Ovary (tissue), 7 donors: ENCODE measurements at regions not wholly inside any gene's neighbourhood (a gene's known extent, or its start where the extent isn't known, plus 50 kb on each side); places are given as distances from the start of the nearest gene placed in this dataset.

Experiments
- DNase-seq, 5 donors: peaks; one replicate each; pipeline ENCODE4 v3.0.0-alpha.2; 2019 to 2020
- H3K27ac ChIP-seq, 2 donors: fragments of 200-600 bp; one replicate each; pipeline versions ENCODE4 v1.5.1 to v1.8.0; 2019 to 2022
- H3K27me3 ChIP-seq: fragments of 200-600 bp; one replicate; pipeline ENCODE4 v1.8.0; 2022
- H3K36me3 ChIP-seq: fragments of 200-600 bp; sonication (generic); one replicate; pipeline ENCODE4 v1.5.1; 2019
- H3K4me1 ChIP-seq: one replicate; pipeline ENCODE4 v1.8.1; 2013; ENCODE audit warnings: mild to moderate bottlenecking, moderate library complexity; ENCODE audit not compliant: insufficient read depth
- H3K4me3 ChIP-seq: fragments of 200-600 bp; sonication (generic); one replicate; pipeline ENCODE4 v1.5.1; 2017
- H3K9me3 ChIP-seq, 2 donors: fragments of 200-600 bp in 1 of 2; sonication (generic) in 1 of 2; one replicate each; pipeline versions ENCODE4 v1.5.1 to v1.8.1; 2013 to 2019; ENCODE audit warnings: mild to moderate bottlenecking in 1 of 2, moderate library complexity in 1 of 2
- CTCF ChIP-seq, 3 donors: fragments of 450-650 bp in 2 of 3; fragments of 200-600 bp in 1 of 3; IDR thresholded peaks; one replicate each; pipeline versions ENCODE4 v1.5.1 to v1.8.0; 2016 to 2022; ENCODE audit warnings: antibody characterized with exemption in 3 of 3, mild to moderate bottlenecking in 1 of 3
- EP300 ChIP-seq: sonication (generic); formaldehyde crosslinking; IDR thresholded peaks from one replicate; pipeline ENCODE4 v1.6.1; 2017; ENCODE audit warnings: antibody characterized with exemption
- POLR2A ChIP-seq: fragments of 450-650 bp; IDR thresholded peaks from one replicate; pipeline ENCODE4 v1.6.1; 2017; ENCODE audit warnings: antibody characterized with exemption, mild to moderate bottlenecking, moderate library complexity
- WGBS, 3 donors: extraction: QIAGEN DNeasy Blood & Tissue Kit in 1 of 3; methylation state at CpG; one replicate each; pipeline versions ENCODE4 v1.1.5 to v1.1.7; 2013 to 2017; 5-methylcytosine and 5-hydroxymethylcytosine counted together
- intact Hi-C, 4 donors: fragments of 100-400 bp; cut with DNase I; formaldehyde crosslinking; loops; one replicate each; pipeline versions ENCODE4 v1.11.0 to v1.15.1; 2022 to 2023
- donor health status: DM: no; HTN: no; CAD: no; lungs with moderate emphysema.
- donor health status: DM: no; HTN: no; CAD: no.
- donor health status: Bipolar disorder and iron deficiency.
- donor health status: DM: no; HTN: no; CAD: no.
- donor health status: DM: yes; HTN: yes; CAD: no.

- H3K36me3 ChIP-seq: no peaks in the 10 kb centered on the region
- H3K4me1 ChIP-seq: no peaks in the 10 kb centered on the region
- TF ChIP-seq EP300 (no peak), POLR2A (no peak), CTCF (IDR thresholded peaks at IDR 0.05) (no peak)
These were observed 57.3 kb downstream of the KCNA4 start for GRCh38 chr11:29959488-29959887.

DNA sequence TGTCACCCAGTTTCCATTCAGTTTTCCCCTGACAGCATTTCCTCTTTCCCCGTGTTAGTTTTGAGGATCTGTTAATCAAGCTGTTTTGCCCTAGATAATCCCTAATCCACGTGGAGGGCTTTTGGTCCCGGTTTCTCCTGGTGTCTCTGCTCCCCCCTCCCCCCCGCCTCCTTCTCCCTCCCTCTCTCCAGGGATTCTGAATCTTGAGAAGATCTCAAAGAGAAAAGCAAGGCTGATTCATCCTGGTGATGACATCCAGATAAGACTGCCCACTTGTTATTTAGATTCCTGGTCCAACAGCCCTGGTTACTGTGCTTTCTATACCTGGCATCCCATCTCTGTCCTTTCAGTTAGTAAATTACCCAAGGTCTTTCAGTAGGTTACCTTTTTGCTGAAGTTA, 59.4 kb downstream of the KCNA4 start:
- Histone ChIP-seq H3K4me3 (no peak overlapping the region), H3K36me3 (no peaks in the 10 kb centered on the region), H3K27me3 (no peaks in the 10 kb centered on the region), H3K9me3 (no peaks in the 10 kb centered on the region), H3K27ac (no peak overlapping the region), H3K4me1 (no peaks in the 10 kb centered on the region)
- 32 to 36% (median 34%) methylated on average over 4 of the region's 4 CpGs for WGBS, 3 donors
- intact Hi-C loops: no loop called here
- TF ChIP-seq POLR2A: no peak
- TF ChIP-seq CTCF (IDR thresholded peaks at IDR 0.05): no peak
- TF ChIP-seq EP300: no peak
- no peak for DNase-seq

More at GRCh38 chr11:29959488-29959887, 57.3 kb downstream of the KCNA4 start:
- no peak for DNase-seq
- WGBS, 3 donors: 20 to 46% (median 31%) methylated on average over 1 of the region's 1 CpG
- Histone ChIP-seq H3K27ac (no peak overlapping the region), H3K9me3 (no peaks in the 10 kb centered on the region), H3K27me3 (no peaks in the 10 kb centered on the region), H3K4me3 (no peak overlapping the region)
- intact Hi-C loops: no loop called here

- no peak for DNase-seq
- Histone ChIP-seq H3K36me3 (no peaks in the 10 kb centered on the region), H3K27me3 (no peaks in the 10 kb centered on the region), H3K27ac (no peak overlapping the region), H3K9me3 (no peaks in the 10 kb centered on the region), H3K4me1 (no peaks in the 10 kb centered on the region), H3K4me3 (no peak overlapping the region)
- WGBS, 3 donors: 24 to 43% (median 27%) methylated on average over 2 of the region's 2 CpGs
- TF ChIP-seq CTCF (IDR thresholded peaks at IDR 0.05) (no peak), POLR2A (no peak), EP300 (no peak)
- intact Hi-C loops: no loop called here
These were observed 60.7 kb downstream of the KCNA4 start for GRCh38 chr11:29956076-29956556.

GRCh38 chr11:29943347-29943746, 73.5 kb downstream of the KCNA4 start:
- H3K27me3 ChIP-seq: no peaks in the 10 kb centered on the region
- no peaks in the 10 kb centered on the region for H3K36me3 ChIP-seq
- no peak overlapping the region for H3K4me3 ChIP-seq
- no peaks in the 10 kb centered on the region for H3K9me3 ChIP-seq
- no peak for TF ChIP-seq EP300
- no peak for TF ChIP-seq POLR2A
- no peaks in the 10 kb centered on the region for H3K4me1 ChIP-seq
- intact Hi-C loops: no loop called here
- DNase-seq: no peak
- H3K27ac ChIP-seq: no peak overlapping the region

GRCh38 chr11:29937526-29937925, 79.3 kb downstream of the KCNA4 start:
- intact Hi-C loops: no loop called here
- Histone ChIP-seq H3K36me3 (no peaks in the 10 kb centered on the region), H3K27ac (no peak overlapping the region), H3K4me1 (no peaks in the 10 kb centered on the region), H3K27me3 (no peaks in the 10 kb centered on the region), H3K4me3 (no peak overlapping the region), H3K9me3 (no peaks in the 10 kb centered on the region)
- 53 to 73% (median 67%) methylated on average over 4 of the region's 4 CpGs for WGBS, 3 donors
- DNase-seq: no peak
- TF ChIP-seq POLR2A (no peak), EP300 (no peak), CTCF (IDR thresholded peaks at IDR 0.05) (no peak)
